Tibial nerve (tissue), 4 donors: ENCODE measurements at regions not wholly inside any gene's neighbourhood (a gene's known extent, or its start where the extent isn't known, plus 50 kb on each side); places are given as distances from the start of the nearest gene placed in this dataset.

Experiments
- CTCF ChIP-seq, 5 experiments: fragments of 200-600 bp in 3 of 5; fragments of 450-650 bp in 2 of 5; sonication (generic) in 3 of 5; IDR thresholded peaks; one replicate each; pipeline ENCODE4 v1.5.1; 2016 to 2019; ENCODE audit warnings: antibody characterized with exemption in 5 of 5, mild to moderate bottlenecking in 3 of 5, moderate library complexity in 2 of 5
- EP300 ChIP-seq, 2 donors: sonication (generic); formaldehyde crosslinking; IDR thresholded peaks; one replicate each; pipeline ENCODE4 v1.6.1; 2017; ENCODE audit warnings: antibody characterized with exemption in 2 of 2, mild to moderate bottlenecking in 1 of 2
- POLR2A ChIP-seq, 2 donors: fragments of 450-650 bp; IDR thresholded peaks; one replicate each; pipeline ENCODE4 v1.6.1; 2017; ENCODE audit warnings: antibody characterized with exemption in 2 of 2, mild to moderate bottlenecking in 2 of 2, moderate library complexity in 2 of 2

GRCh38 chr12:91778091-91778832 lies 367.4 kb downstream of the BTG1 start:
- TF ChIP-seq CTCF (IDR thresholded peaks at IDR 0.05) (no peak), POLR2A (IDR thresholded peaks at IDR 0.05) (no peak), EP300 (IDR thresholded peaks at IDR 0.05) (no peak)
